ENCODE measurements at regions not wholly inside any gene's neighbourhood (a gene's known extent, or its start where the extent isn't known, plus 50 kb on each side); places are given as distances from the start of the nearest gene placed in this dataset.

GRCh38 chr17:79220201-79220712 is 145.6 kb downstream of the ENGASE start:
- no peak for TF ChIP-seq POLR2A (IDR thresholded peaks at IDR 0.05)
- TF ChIP-seq, protein P1, sequence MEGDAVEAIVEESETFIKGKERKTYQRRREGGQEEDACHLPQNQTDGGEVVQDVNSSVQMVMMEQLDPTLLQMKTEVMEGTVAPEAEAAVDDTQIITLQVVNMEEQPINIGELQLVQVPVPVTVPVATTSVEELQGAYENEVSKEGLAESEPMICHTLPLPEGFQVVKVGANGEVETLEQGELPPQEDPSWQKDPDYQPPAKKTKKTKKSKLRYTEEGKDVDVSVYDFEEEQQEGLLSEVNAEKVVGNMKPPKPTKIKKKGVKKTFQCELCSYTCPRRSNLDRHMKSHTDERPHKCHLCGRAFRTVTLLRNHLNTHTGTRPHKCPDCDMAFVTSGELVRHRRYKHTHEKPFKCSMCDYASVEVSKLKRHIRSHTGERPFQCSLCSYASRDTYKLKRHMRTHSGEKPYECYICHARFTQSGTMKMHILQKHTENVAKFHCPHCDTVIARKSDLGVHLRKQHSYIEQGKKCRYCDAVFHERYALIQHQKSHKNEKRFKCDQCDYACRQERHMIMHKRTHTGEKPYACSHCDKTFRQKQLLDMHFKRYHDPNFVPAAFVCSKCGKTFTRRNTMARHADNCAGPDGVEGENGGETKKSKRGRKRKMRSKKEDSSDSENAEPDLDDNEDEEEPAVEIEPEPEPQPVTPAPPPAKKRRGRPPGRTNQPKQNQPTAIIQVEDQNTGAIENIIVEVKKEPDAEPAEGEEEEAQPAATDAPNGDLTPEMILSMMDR (IDR thresholded peaks at IDR 0.05): no peak
